22Rv1 (cell line): ENCODE measurements at regions not wholly inside any gene's neighbourhood (a gene's known extent, or its start where the extent isn't known, plus 50 kb on each side); places are given as distances from the start of the nearest gene placed in this dataset.

Experiments used
- H3K27ac ChIP-seq: fragments of 450-650 bp; 2 replicates; pipeline ENCODE4 v1.5.1; 2017
- CTCF ChIP-seq: fragments of 450-650 bp; IDR thresholded peaks from 2 replicates; pipeline ENCODE4 v1.5.1; 2017; ENCODE audit warnings: mild to moderate bottlenecking
- ZFX ChIP-seq: fragments of 450-650 bp; IDR thresholded peaks from 2 replicates; pipeline ENCODE4 v1.6.1; 2017; ENCODE audit warnings: antibody characterized with exemption, borderline replicate concordance

- TF ChIP-seq CTCF = no peak
- no peak for TF ChIP-seq ZFX
- H3K27ac ChIP-seq = no peak overlapping the region
Observed at GRCh38 chr6:152905551-152906299, 77.1 kb downstream of the FBXO5 start.

GRCh38 chr6:152909241-152909640, 73.6 kb downstream of the FBXO5 start:
- TF ChIP-seq CTCF = no peak
- no peak for TF ChIP-seq ZFX
- no peak overlapping the region for H3K27ac ChIP-seq

- TF ChIP-seq CTCF (no peak), ZFX (no peak)
- H3K27ac ChIP-seq = no peak overlapping the region
Observed at GRCh38 chr6:152916035-152916434, 66.8 kb downstream of the FBXO5 start.

GRCh38 chr6:152918991-152919390, 63.9 kb downstream of the FBXO5 start:
- no peak overlapping the region for H3K27ac ChIP-seq
- TF ChIP-seq ZFX (no peak), CTCF (no peak)

GRCh38 chr6:152920016-152920415, 62.8 kb downstream of the FBXO5 start:
- no peak overlapping the region for H3K27ac ChIP-seq
- TF ChIP-seq CTCF = no peak
- no peak for TF ChIP-seq ZFX
